H1 (cell line): ENCODE measurements at regions not wholly inside any gene's neighbourhood (a gene's known extent, or its start where the extent isn't known, plus 50 kb on each side); places are given as distances from the start of the nearest gene placed in this dataset.

Experiments used
- CTCF ChIA-PET: fragments of 300-600 bp; sonication (Branson Sonifier 250); formaldehyde crosslinking; loops from one replicate; lab custom pipeline; 2021; ENCODE audit not compliant: partially characterized antibody; lab: Charles Lee
- POLR2A ChIA-PET: fragments of 300-600 bp; sonication (Branson Sonifier 250); formaldehyde crosslinking; loops from one replicate; lab custom pipeline; 2021; ENCODE audit warnings: inconsistent platforms; ENCODE audit not compliant: partially characterized antibody; lab: Charles Lee
- DNase-seq, 2 experiments: peaks; one replicate each; pipeline versions ENCODE4 v3.0.0 to v3.0.0-alpha.2; 2010 to 2022; ENCODE audit warnings: low spot score in 2 of 2, low read depth in 1 of 2, mixed read lengths in 1 of 2
- FAIRE-seq: peaks from 2 replicates; lab custom pipeline; 2011; peaks lifted over from hg19 to GRCh38; lab: Jason Lieb, UNC
- H2AFZ ChIP-seq: 2 replicates; pipeline ENCODE4 v1.8.1; 2012; ENCODE audit warnings: low read length, inconsistent platforms
- H2AK5ac ChIP-seq: 2 replicates; pipeline ENCODE4 v1.6.1; 2013; ENCODE audit warnings: low read depth, low read length
- H2BK120ac ChIP-seq: replicated peaks from 2 replicates; pipeline ENCODE3; 2013; ENCODE audit warnings: low read depth, low read length, inconsistent platforms
- H2BK12ac ChIP-seq: 2 replicates; pipeline ENCODE4 v1.6.1; 2013; ENCODE audit warnings: low read depth, low read length
- H2BK15ac ChIP-seq: 2 replicates; pipeline ENCODE4 v1.6.1; 2013; ENCODE audit warnings: low read length
- H2BK20ac ChIP-seq: 2 replicates; pipeline ENCODE4 v1.6.1; 2013; ENCODE audit warnings: low read length
- H2BK5ac ChIP-seq: 2 replicates; pipeline ENCODE4 v1.6.1; 2013; ENCODE audit warnings: low read depth, low read length
- H3K14ac ChIP-seq: 2 replicates; pipeline ENCODE4 v1.6.1; 2013; ENCODE audit warnings: inconsistent platforms; ENCODE audit not compliant: insufficient read length
- H3K18ac ChIP-seq: 2 replicates; pipeline ENCODE4 v1.6.1; 2013; ENCODE audit warnings: low read length; ENCODE audit errors: extremely low read depth
- H3K23ac ChIP-seq: 2 replicates; pipeline ENCODE4 v1.6.1; 2013; ENCODE audit warnings: inconsistent platforms; ENCODE audit not compliant: insufficient read length
- H3K23me2 ChIP-seq: 2 replicates; pipeline ENCODE4 v1.6.1; 2013; ENCODE audit warnings: low read depth, low read length
- H3K27ac ChIP-seq: 2 replicates; pipeline ENCODE4 v1.6.1; 2011; ENCODE audit warnings: low read depth, low read length, inconsistent platforms
- H3K27me3 ChIP-seq, 4 experiments: replicated peaks in 1 of 4; 1 replicate in 1 of 4; 2 replicates in 3 of 4; pipeline versions ENCODE4 v1.6.1 to v1.8.1; 2011 to 2013; ENCODE audit warnings: low read length in 3 of 4, mild to moderate bottlenecking in 3 of 4, inconsistent platforms in 2 of 4, mixed read lengths in 2 of 4, moderate library complexity in 1 of 4; ENCODE audit not compliant: control insufficient read depth in 3 of 4, insufficient read depth in 3 of 4; ENCODE audit errors: extremely low read depth in 1 of 4
- H3K36me3 ChIP-seq, 4 experiments: 2 replicates each; pipeline versions ENCODE4 v1.6.1 to v1.8.1; 2011 to 2013; ENCODE audit warnings: mild to moderate bottlenecking in 4 of 4, low read length in 3 of 4, moderate library complexity in 2 of 4, control low read depth in 1 of 4, inconsistent platforms in 1 of 4; ENCODE audit not compliant: insufficient read depth in 4 of 4, control insufficient read depth in 2 of 4
- H3K4ac ChIP-seq: replicated peaks from 2 replicates; pipeline ENCODE3; 2013; ENCODE audit warnings: low read length, low read depth, mixed read lengths, inconsistent platforms; ENCODE audit not compliant: insufficient read length
- H3K4me1 ChIP-seq, 4 experiments: replicated peaks in 1 of 4; 1 replicate in 1 of 4; 2 replicates in 3 of 4; pipeline versions ENCODE4 v1.6.1 to v1.8.1; 2011 to 2013; ENCODE audit warnings: low read length in 3 of 4, inconsistent platforms in 2 of 4, mixed read lengths in 1 of 4; ENCODE audit not compliant: insufficient read depth in 4 of 4, control insufficient read depth in 3 of 4
- H3K4me2 ChIP-seq, 2 experiments: 2 replicates each; pipeline versions ENCODE4 v1.6.1 to v1.8.1; 2011 to 2013; ENCODE audit warnings: low read depth in 2 of 2, low read length in 2 of 2, control low read depth in 1 of 2, inconsistent platforms in 1 of 2, mild to moderate bottlenecking in 1 of 2; ENCODE audit not compliant: insufficient read depth in 1 of 2
- H3K4me3 ChIP-seq, 4 experiments: fragments of 200-600, 300-600 bp in 1 of 4; sonication (generic), shearing (Covaris generic), sonication (Bioruptor Twin) in 1 of 4; 2 replicates each; pipeline versions ENCODE4 v1.5.1 to v1.8.1; 2011 to 2016; ENCODE audit warnings: low read length in 4 of 4, low read depth in 3 of 4, control low read depth in 2 of 4, inconsistent platforms in 2 of 4, mild to moderate bottlenecking in 2 of 4, mixed read lengths in 1 of 4, moderate library complexity in 1 of 4; ENCODE audit not compliant: insufficient read depth in 2 of 4; ENCODE audit errors: extremely low read depth in 1 of 4
- H3K56ac ChIP-seq: replicated peaks from 2 replicates; pipeline ENCODE3; 2013; ENCODE audit warnings: low read depth, mild to moderate bottlenecking, mixed read lengths, low read length, inconsistent platforms; ENCODE audit not compliant: insufficient read length
- H3K79me1 ChIP-seq: 2 replicates; pipeline ENCODE4 v1.6.1; 2013; ENCODE audit warnings: low read depth, low read length, control low read depth
- H3K79me2 ChIP-seq, 2 experiments: 2 replicates each; pipeline versions ENCODE4 v1.6.1 to v1.8.1; 2012 to 2013; ENCODE audit warnings: low read length in 2 of 2, mild to moderate bottlenecking in 2 of 2, inconsistent platforms in 1 of 2; ENCODE audit not compliant: insufficient read depth in 2 of 2, control insufficient read depth in 1 of 2
- H3K9ac ChIP-seq, 4 experiments: replicated peaks in 1 of 4; 1 replicate in 1 of 4; 2 replicates in 3 of 4; pipeline versions ENCODE4 v1.6.1 to v1.8.1; 2011 to 2013; ENCODE audit warnings: low read depth in 3 of 4, low read length in 3 of 4, control low read depth in 2 of 4, mild to moderate bottlenecking in 2 of 4, moderate library complexity in 2 of 4, inconsistent platforms in 1 of 4; ENCODE audit errors: extremely low read depth in 1 of 4
- H3K9me3 ChIP-seq, 2 experiments: 2 replicates each; pipeline versions ENCODE4 v1.6.1 to v1.8.1; 2012 to 2013; ENCODE audit warnings: mild to moderate bottlenecking in 2 of 2, moderate library complexity in 2 of 2, control low read depth in 1 of 2, inconsistent platforms in 1 of 2, low read depth in 1 of 2, low read length in 1 of 2, mixed read lengths in 1 of 2; ENCODE audit not compliant: insufficient read depth in 2 of 2
- H4K20me1 ChIP-seq, 2 experiments: replicated peaks in 1 of 2; 2 replicates each; pipeline versions ENCODE3 to v1.8.1; 2011 to 2013; ENCODE audit warnings: inconsistent platforms in 2 of 2, low read length in 2 of 2, mild to moderate bottlenecking in 1 of 2; ENCODE audit not compliant: insufficient read depth in 2 of 2, control insufficient read depth in 1 of 2
- H4K5ac ChIP-seq: 2 replicates; pipeline ENCODE4 v1.6.1; 2013; ENCODE audit warnings: low read length, low read depth, mixed read lengths, inconsistent platforms; ENCODE audit not compliant: insufficient read length
- H4K8ac ChIP-seq: 2 replicates; pipeline ENCODE4 v1.8.0; 2013; ENCODE audit warnings: mild to moderate bottlenecking, moderate library complexity, low read length, inconsistent platforms; ENCODE audit not compliant: insufficient read depth; ENCODE audit errors: extremely low read depth
- H4K91ac ChIP-seq: replicated peaks from 2 replicates; pipeline ENCODE3; 2013; ENCODE audit warnings: low read length, mixed read lengths, inconsistent platforms; ENCODE audit not compliant: insufficient read length
- CTCF ChIP-seq, 3 experiments: IDR thresholded peaks; 1 replicate in 2 of 3; 2 replicates in 1 of 3; pipeline versions ENCODE4 v1.5.1 to v1.6.1; 2011; ENCODE audit warnings: low read length in 3 of 3, mild to moderate bottlenecking in 3 of 3, inconsistent platforms in 2 of 3, low read depth in 1 of 3, moderate library complexity in 1 of 3; ENCODE audit not compliant: insufficient read depth in 1 of 3; ENCODE audit errors: control extremely low read depth in 1 of 3
- EGR1 ChIP-seq: IDR thresholded peaks from 2 replicates; pipeline ENCODE4 v1.6.1; 2011; ENCODE audit warnings: low read depth, low read length, borderline replicate concordance
- RAD21 ChIP-seq, 2 experiments: IDR thresholded peaks in 1 of 2; conservative IDR thresholded peaks in 1 of 2; 2 replicates each; pipeline ENCODE4 v1.6.1; 2011; ENCODE audit warnings: low read depth in 2 of 2, low read length in 2 of 2, improper control_type of control experiment in 1 of 2, inconsistent platforms in 1 of 2, mild to moderate bottlenecking in 1 of 2, moderate library complexity in 1 of 2
- RNF2 ChIP-seq: fragments of 200-900, 300-1000 bp; sonication (generic); IDR thresholded peaks from 2 replicates; pipeline ENCODE4 v1.7.1; 2016; ENCODE audit warnings: borderline replicate concordance, low read depth, mild to moderate bottlenecking, antibody characterized with exemption, low read length; ENCODE audit not compliant: poor library complexity, severe bottlenecking; ENCODE audit errors: missing control alignments
- TBP ChIP-seq: IDR thresholded peaks from 2 replicates; pipeline ENCODE4 v1.6.1; 2011; ENCODE audit warnings: low read depth, low read length, improper control_type of control experiment
- WGBS, 2 experiments: shearing (Covaris generic) in 1 of 2; methylation state at CpG; one replicate each; pipeline versions ENCODE4 v1.1.6 to v1.1.7; 2013 to 2015; ENCODE audit warnings: low lambda C conversion rate in 2 of 2, mixed read lengths in 2 of 2, inconsistent platforms in 1 of 2, low coverage in 1 of 2, missing lambda C conversion rate in 1 of 2; ENCODE audit not compliant: insufficient replicate concordance in 2 of 2, insufficient coverage in 1 of 2, insufficient read length in 1 of 2; ENCODE audit errors: extremely low coverage in 1 of 2, missing lambda C conversion rate in 1 of 2; 5-methylcytosine and 5-hydroxymethylcytosine counted together

GRCh38 chr15:26365077-26365476, 407.8 kb downstream of the GABRB3 start:
- Histone ChIP-seq H3K23ac (no peak overlapping the region), H3K9ac (no peak overlapping the region), H3K14ac (no peak overlapping the region), H4K5ac (no peak overlapping the region), H3K27me3 (no peaks in the 10 kb centered on the region; a peak in 1 of 7 replicates), H2BK15ac (no peak overlapping the region), H3K56ac (no peak overlapping the region), H3K79me2 (no peaks in the 10 kb centered on the region), H2AFZ (no peak overlapping the region), H3K36me3 (no peaks in the 10 kb centered on the region), H3K27ac (no peak overlapping the region), H2BK5ac (no peak overlapping the region), H3K79me1 (no peaks in the 10 kb centered on the region), H2BK20ac (no peak overlapping the region), H4K8ac (no peak overlapping the region), H3K23me2 (peaks cover 2% of the 10 kb centered on the region; the same call in 1 of the 2 replicates), H2BK12ac (no peak overlapping the region), H4K91ac (no peak overlapping the region), H3K4ac (no peak overlapping the region), H2AK5ac (no peak overlapping the region), H3K9me3 (no peaks in the 10 kb centered on the region), H3K4me2 (no peak overlapping the region), H2BK120ac (no peak overlapping the region), H3K4me3 (no peak overlapping the region), H3K18ac (no peak overlapping the region), H4K20me1 (no peaks in the 10 kb centered on the region), H3K4me1 (peaks cover 0 to 3% (median 0%) of the 10 kb centered on the region in 4 experiments; a peak in 1 of 7 replicates)
- TF ChIP-seq TBP (no peak), CTCF (IDR thresholded peaks at IDR 0.05; ENCODE audit: control extremely low read depth in 1 of 3, insufficient read depth in 1 of 3, low read depth in 1 of 3, low read length in 3 of 3) (peak in 2 of 3 experiments; percentile 3 to 11; a peak in 2 of 4 replicates), RAD21 (IDR thresholded peaks at IDR 0.05 in 1 of 2, conservative IDR thresholded peaks at IDR 0.05 in 1 of 2; ENCODE audit: low read depth in 2 of 2, low read length in 2 of 2) (peak in 1 of 2 experiments; percentile 17; a peak in 3 of 4 replicates), RNF2 (no peak), EGR1 (no peak)
- CTCF ChIA-PET = interaction anchor here (0.5 to 2.1 kb wide), 6 partner anchors 12 to 1443 kb away, joined by 3 to 5 read pairs (median 3); no protein-coding TSS in a partner anchor
- FAIRE-seq (no peak), DNase-seq (no peak)
- POLR2A ChIA-PET = no interaction called here
- 83% methylated on average over 4 of the region's 4 CpGs; no CpG with 5 or more reads in 1 of the 2 experiments for WGBS, 2 experiments
